ENCODE measurements at regions not wholly inside any gene's neighbourhood (a gene's known extent, or its start where the extent isn't known, plus 50 kb on each side); places are given as distances from the start of the nearest gene placed in this dataset.

GRCh38 chr16:65772134-65772732 lies 594.3 kb upstream of the CDH5 start:
- 68 to 70% methylated on average over 5 of the region's 5 CpGs for WGBS, 2 donors
- no peak for DNase-seq
- no peak overlapping the region for H3K27ac ChIP-seq
- intact Hi-C loops (cut with DNase I): no loop called here
- no peaks in the 10 kb centered on the region for H3K9me3 ChIP-seq
- H3K4me3 ChIP-seq (replicated peaks in 1 of 3): no peak overlapping the region
- TF ChIP-seq POLR2A (IDR thresholded peaks at IDR 0.05) (no peak), CTCF (IDR thresholded peaks at IDR 0.05) (no peak)
- H3K36me3 ChIP-seq: no peaks in the 10 kb centered on the region
- H3K4me1 ChIP-seq: no peaks in the 10 kb centered on the region
- no peaks in the 10 kb centered on the region for H3K27me3 ChIP-seq

- Histone ChIP-seq H3K4me1 (no peaks in the 10 kb centered on the region), H3K9me3 (no peaks in the 10 kb centered on the region), H3K4me3 (replicated peaks in 1 of 3) (no peak overlapping the region), H3K27me3 (no peaks in the 10 kb centered on the region), H3K36me3 (no peaks in the 10 kb centered on the region), H3K27ac (no peak overlapping the region)
- intact Hi-C loops (cut with DNase I): no loop called here
- no peak for TF ChIP-seq POLR2A (IDR thresholded peaks at IDR 0.05)
- no peak for TF ChIP-seq CTCF (IDR thresholded peaks at IDR 0.05)
- no peak for DNase-seq
- 13% methylated on average over 1 of the region's 1 CpG for WGBS, 2 donors
Measured at GRCh38 chr16:65771707-65772106, 594.8 kb upstream of the CDH5 start.

DNA sequence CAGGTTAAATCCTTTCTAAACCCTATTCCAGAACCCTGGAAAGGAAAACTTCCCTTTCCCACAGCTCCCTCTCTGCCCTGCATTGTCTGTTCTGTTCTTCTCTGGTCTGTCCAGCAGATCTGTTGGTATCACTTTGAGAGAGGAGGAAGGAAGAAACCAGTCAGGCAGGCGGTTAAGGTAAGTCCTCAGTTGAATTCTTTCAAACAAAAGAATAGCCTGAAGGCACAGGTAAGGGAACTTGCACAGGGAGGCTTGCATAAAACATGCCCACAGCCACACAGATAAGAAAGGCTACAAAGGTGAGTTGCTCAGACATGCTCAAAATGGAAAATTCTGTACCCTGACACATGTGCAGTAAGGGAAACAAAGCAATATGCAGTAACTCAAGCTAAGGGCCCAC lies 595.7 kb upstream of the CDH5 start:
- no peak overlapping the region for H3K4me3 ChIP-seq (replicated peaks in 1 of 3)
- TF ChIP-seq POLR2A (IDR thresholded peaks at IDR 0.05) (no peak), CTCF (IDR thresholded peaks at IDR 0.05) (no peak)
- intact Hi-C loops (cut with DNase I): no loop called here
- DNase-seq: no peak
- H3K36me3 ChIP-seq: no peaks in the 10 kb centered on the region
- H3K9me3 ChIP-seq: no peaks in the 10 kb centered on the region
- no peak overlapping the region for H3K27ac ChIP-seq
- 93 to 100% methylated on average over 1 of the region's 1 CpG for WGBS, 2 donors
- H3K27me3 ChIP-seq: no peaks in the 10 kb centered on the region
- H3K4me1 ChIP-seq: no peaks in the 10 kb centered on the region

GRCh38 chr16:65769776-65770438 lies 596.6 kb upstream of the CDH5 start:
- Histone ChIP-seq H3K27ac (no peak overlapping the region), H3K27me3 (no peaks in the 10 kb centered on the region), H3K9me3 (no peaks in the 10 kb centered on the region), H3K36me3 (no peaks in the 10 kb centered on the region), H3K4me3 (replicated peaks in 1 of 3) (no peak overlapping the region), H3K4me1 (no peaks in the 10 kb centered on the region)
- no peak for DNase-seq
- TF ChIP-seq POLR2A (IDR thresholded peaks at IDR 0.05): no peak
- TF ChIP-seq CTCF (IDR thresholded peaks at IDR 0.05): no peak
- WGBS, 2 donors: 90 to 100% methylated on average over 1 of the region's 1 CpG
- intact Hi-C loops (cut with DNase I): no loop called here

DNA sequence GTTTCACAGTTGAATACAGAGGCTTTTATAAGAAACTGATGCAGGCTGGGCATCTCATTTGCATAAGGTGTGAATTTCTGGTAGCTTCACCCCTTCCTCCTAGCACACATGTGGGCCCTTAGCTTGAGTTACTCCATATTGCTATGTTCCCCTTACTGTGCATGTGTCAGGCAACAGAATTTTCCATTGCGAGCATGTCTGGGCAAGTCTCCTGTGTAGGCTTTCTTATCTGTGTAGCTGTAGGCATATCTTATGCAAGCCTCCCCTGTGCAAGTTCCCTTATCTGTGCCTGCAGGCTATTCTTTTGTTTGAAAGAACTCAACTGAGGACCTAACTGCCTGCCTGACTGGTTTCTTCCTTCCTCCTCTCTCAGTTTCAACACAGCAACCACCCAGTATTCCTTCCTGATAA lies 597.4 kb upstream of the CDH5 start:
- intact Hi-C loops (cut with DNase I): no loop called here
- 90 to 92% methylated on average over 1 of the region's 1 CpG for whole genome bisulfite sequencing, 2 donors
- H3K4me1 ChIP-seq: no peaks in the 10 kb centered on the region
- TF ChIP-seq POLR2A (IDR thresholded peaks at IDR 0.05) (no peak), CTCF (IDR thresholded peaks at IDR 0.05) (no peak)
- no peak for DNase-seq
- no peaks in the 10 kb centered on the region for H3K9me3 ChIP-seq
- no peaks in the 10 kb centered on the region for H3K36me3 ChIP-seq
- H3K27ac ChIP-seq: no peak overlapping the region
- no peak overlapping the region for H3K4me3 ChIP-seq (replicated peaks in 1 of 3)
- no peaks in the 10 kb centered on the region for H3K27me3 ChIP-seq
